ENCODE measurements at regions not wholly inside any gene's neighbourhood (a gene's known extent, or its start where the extent isn't known, plus 50 kb on each side); places are given as distances from the start of the nearest gene placed in this dataset.
"Not testable (repeated sequence)": the region's sequence is repeated elsewhere in the genome, so short reads cannot be mapped to it uniquely, and the experiment has no call there.

- peak; percentile 6 for DNase-seq (ENCODE audit: low spot score)
- in situ Hi-C loops (cut with HindIII; ENCODE audit: low sequenced_read_pairs) = no loop called here
Measured at GRCh38 chr12:125773033-125773640, 707.9 kb downstream of the AACS start.

GRCh38 chr12:125775507-125775906 lies 710.3 kb downstream of the AACS start:
- no peak for DNase-seq (ENCODE audit: low spot score)
- in situ Hi-C loops (cut with HindIII; ENCODE audit: low sequenced_read_pairs) = no loop called here

GRCh38 chr12:125776212-125776611 lies 711.0 kb downstream of the AACS start:
- in situ Hi-C loops (cut with HindIII; ENCODE audit: low sequenced_read_pairs) = no loop called here
- no peak for DNase-seq (ENCODE audit: low spot score)

GRCh38 chr12:125786143-125786542 lies 720.9 kb downstream of the AACS start:
- no peak for DNase-seq (ENCODE audit: low spot score)
- in situ Hi-C loops (cut with HindIII; ENCODE audit: low sequenced_read_pairs) = no loop called here

- in situ Hi-C loops (cut with HindIII; ENCODE audit: low sequenced_read_pairs) = no loop called here
Measured at GRCh38 chr12:125794401-125794800, 729.2 kb downstream of the AACS start.

GRCh38 chr12:125797421-125798175 lies 732.4 kb downstream of the AACS start:
- no peak for DNase-seq (ENCODE audit: low spot score)
- in situ Hi-C loops (cut with HindIII; ENCODE audit: low sequenced_read_pairs) = no loop called here

More at GRCh38 chr12:125794401-125794800, 729.2 kb downstream of the AACS start:
- no peak for DNase-seq (ENCODE audit: low spot score)

- DNase-seq (ENCODE audit: low spot score) = no peak
- in situ Hi-C loops (cut with HindIII; ENCODE audit: low sequenced_read_pairs) = no loop called here
Measured at GRCh38 chr12:125804660-125805059, 739.4 kb downstream of the AACS start.

- no peak for DNase-seq (ENCODE audit: low spot score)
- in situ Hi-C loops (cut with HindIII; ENCODE audit: low sequenced_read_pairs) = no loop called here
Measured at GRCh38 chr12:125824276-125824675, 759.0 kb downstream of the AACS start.

GRCh38 chr12:125835852-125836251 lies 770.6 kb downstream of the AACS start:
- in situ Hi-C loops (cut with HindIII; ENCODE audit: low sequenced_read_pairs) = no loop called here
- no peak for DNase-seq (ENCODE audit: low spot score)

GRCh38 chr12:125836647-125837046 lies 771.4 kb downstream of the AACS start:
- DNase-seq (ENCODE audit: low spot score) = no peak
- in situ Hi-C loops (cut with HindIII; ENCODE audit: low sequenced_read_pairs) = no loop called here

GRCh38 chr12:125841332-125841731 lies 776.1 kb downstream of the AACS start:
- DNase-seq (ENCODE audit: low spot score) = no peak
- in situ Hi-C loops (cut with HindIII; ENCODE audit: low sequenced_read_pairs) = no loop called here

GRCh38 chr12:125852116-125852515 lies 786.9 kb downstream of the AACS start:
- in situ Hi-C loops (cut with HindIII; ENCODE audit: low sequenced_read_pairs) = no loop called here
- DNase-seq (ENCODE audit: low spot score) = no peak

- in situ Hi-C loops (cut with HindIII; ENCODE audit: low sequenced_read_pairs) = no loop called here
Measured at GRCh38 chr12:125852679-125853078, 787.4 kb downstream of the AACS start.

GRCh38 chr12:125853670-125854069 lies 788.4 kb downstream of the AACS start:
- in situ Hi-C loops (cut with HindIII; ENCODE audit: low sequenced_read_pairs) = no loop called here
- no peak for DNase-seq (ENCODE audit: low spot score)

More at GRCh38 chr12:125852679-125853078, 787.4 kb downstream of the AACS start:
- DNase-seq (ENCODE audit: low spot score) = no peak

GRCh38 chr12:125856366-125856765 lies 791.1 kb downstream of the AACS start:
- in situ Hi-C loops (cut with HindIII; ENCODE audit: low sequenced_read_pairs) = no loop called here
- DNase-seq (ENCODE audit: low spot score) = no peak

GRCh38 chr12:125856896-125857295 lies 791.7 kb downstream of the AACS start:
- in situ Hi-C loops (cut with HindIII; ENCODE audit: low sequenced_read_pairs) = no loop called here
- DNase-seq (ENCODE audit: low spot score) = peak; percentile 1

- no peak for DNase-seq (ENCODE audit: low spot score)
- in situ Hi-C loops (cut with HindIII; ENCODE audit: low sequenced_read_pairs) = no loop called here
Measured at GRCh38 chr12:125860672-125861288, 795.5 kb downstream of the AACS start.

- in situ Hi-C loops (cut with HindIII; ENCODE audit: low sequenced_read_pairs) = no loop called here
- no peak for DNase-seq (ENCODE audit: low spot score)
Measured at GRCh38 chr12:125861299-125862281, 796.4 kb downstream of the AACS start.

GRCh38 chr12:125865236-125865635 lies 800.0 kb downstream of the AACS start:
- in situ Hi-C loops (cut with HindIII; ENCODE audit: low sequenced_read_pairs); DNase-seq (ENCODE audit: low spot score): not testable (repeated sequence)

All from G401 (cell line).